ENCODE measurements at regions not wholly inside any gene's neighbourhood (a gene's known extent, or its start where the extent isn't known, plus 50 kb on each side); places are given as distances from the start of the nearest gene placed in this dataset.

DNA sequence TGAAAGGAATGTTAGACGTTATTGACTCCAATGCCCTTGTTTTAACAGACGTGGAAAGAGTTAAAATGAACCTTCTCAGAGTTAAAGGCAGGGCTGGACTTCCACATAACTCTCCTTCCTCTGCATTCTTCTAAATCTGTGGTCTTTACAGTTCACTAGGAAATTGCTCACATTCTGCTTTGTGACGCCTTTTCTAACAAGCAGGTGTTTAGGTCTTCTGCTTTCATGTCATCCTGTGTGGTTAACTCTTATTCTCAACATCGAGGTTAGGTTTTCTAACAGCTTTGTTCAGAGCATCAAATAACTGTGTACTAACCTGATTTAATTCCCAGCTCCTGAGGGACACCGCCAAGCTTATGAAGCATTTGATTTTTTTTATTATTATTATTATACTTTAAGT lies 81.3 kb upstream of the NT5E start:
- TF ChIP-seq, protein P1, sequence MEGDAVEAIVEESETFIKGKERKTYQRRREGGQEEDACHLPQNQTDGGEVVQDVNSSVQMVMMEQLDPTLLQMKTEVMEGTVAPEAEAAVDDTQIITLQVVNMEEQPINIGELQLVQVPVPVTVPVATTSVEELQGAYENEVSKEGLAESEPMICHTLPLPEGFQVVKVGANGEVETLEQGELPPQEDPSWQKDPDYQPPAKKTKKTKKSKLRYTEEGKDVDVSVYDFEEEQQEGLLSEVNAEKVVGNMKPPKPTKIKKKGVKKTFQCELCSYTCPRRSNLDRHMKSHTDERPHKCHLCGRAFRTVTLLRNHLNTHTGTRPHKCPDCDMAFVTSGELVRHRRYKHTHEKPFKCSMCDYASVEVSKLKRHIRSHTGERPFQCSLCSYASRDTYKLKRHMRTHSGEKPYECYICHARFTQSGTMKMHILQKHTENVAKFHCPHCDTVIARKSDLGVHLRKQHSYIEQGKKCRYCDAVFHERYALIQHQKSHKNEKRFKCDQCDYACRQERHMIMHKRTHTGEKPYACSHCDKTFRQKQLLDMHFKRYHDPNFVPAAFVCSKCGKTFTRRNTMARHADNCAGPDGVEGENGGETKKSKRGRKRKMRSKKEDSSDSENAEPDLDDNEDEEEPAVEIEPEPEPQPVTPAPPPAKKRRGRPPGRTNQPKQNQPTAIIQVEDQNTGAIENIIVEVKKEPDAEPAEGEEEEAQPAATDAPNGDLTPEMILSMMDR (IDR thresholded peaks at IDR 0.05), result no peak
- no peak for TF ChIP-seq POLR2A (IDR thresholded peaks at IDR 0.05)
